Uterus (tissue), 2 donors: ENCODE measurements at regions not wholly inside any gene's neighbourhood (a gene's known extent, or its start where the extent isn't known, plus 50 kb on each side); places are given as distances from the start of the nearest gene placed in this dataset.

Experiments
- CTCF ChIP-seq, 4 experiments: fragments of 200-600 bp in 2 of 4; fragments of 450-650 bp in 2 of 4; sonication (generic) in 2 of 4; IDR thresholded peaks; one replicate each; pipeline ENCODE4 v1.5.1; 2016 to 2019; ENCODE audit warnings: antibody characterized with exemption in 4 of 4, mild to moderate bottlenecking in 2 of 4, moderate library complexity in 1 of 4
- POLR2A ChIP-seq, 2 donors: fragments of 450-650 bp; IDR thresholded peaks; one replicate each; pipeline ENCODE4 v1.6.1; 2016; ENCODE audit warnings: antibody characterized with exemption in 2 of 2, mild to moderate bottlenecking in 1 of 2, moderate library complexity in 1 of 2

- TF ChIP-seq POLR2A (IDR thresholded peaks at IDR 0.05) (no peak), CTCF (IDR thresholded peaks at IDR 0.05) (no peak)
Measured at GRCh38 chr4:75321484-75321883, 192.7 kb downstream of the RCHY1 start.
